HG03457 (cell line): ENCODE measurements at regions not wholly inside any gene's neighbourhood (a gene's known extent, or its start where the extent isn't known, plus 50 kb on each side); places are given as distances from the start of the nearest gene placed in this dataset.

Experiments used
- ATAC-seq: cut with Tn5 transposase; IDR thresholded peaks from one replicate; pipeline ENCODE4 v1.9.1; 2021; ENCODE audit warnings: moderate number of reproducible peaks; ENCODE audit not compliant: unreplicated experiment

GRCh38 chr2:219769090-219769910, 141.9 kb downstream of the SLC4A3 start:
- no peak for ATAC-seq

GRCh38 chr2:219772103-219772635, 144.7 kb downstream of the SLC4A3 start:
- ATAC-seq = no peak

- ATAC-seq = no peak
These were observed 145.3 kb downstream of the SLC4A3 start for GRCh38 chr2:219772697-219773096.

GRCh38 chr2:219775506-219775905, 148.1 kb downstream of the SLC4A3 start:
- no peak for ATAC-seq

GRCh38 chr2:219777388-219777787, 150.0 kb downstream of the SLC4A3 start:
- no peak for ATAC-seq

- ATAC-seq = no peak
These were observed 150.8 kb downstream of the SLC4A3 start for GRCh38 chr2:219778189-219778588.

GRCh38 chr2:219782737-219783348, 155.4 kb downstream of the SLC4A3 start:
- no peak for ATAC-seq

- ATAC-seq = no peak
These were observed 156.0 kb downstream of the SLC4A3 start for GRCh38 chr2:219783359-219783975.

- ATAC-seq = no peak
These were observed 156.7 kb downstream of the SLC4A3 start for GRCh38 chr2:219784178-219784577.

- ATAC-seq = no peak
These were observed 162.0 kb downstream of the SLC4A3 start for GRCh38 chr2:219789476-219789875.

GRCh38 chr2:219792446-219792845, 165.0 kb downstream of the SLC4A3 start:
- no peak for ATAC-seq

- ATAC-seq = no peak
These were observed 171.0 kb downstream of the SLC4A3 start for GRCh38 chr2:219798430-219798829.

- ATAC-seq = no peak
These were observed 175.9 kb downstream of the SLC4A3 start for GRCh38 chr2:219803294-219803693.

GRCh38 chr2:219810895-219811294, 183.5 kb downstream of the SLC4A3 start:
- no peak for ATAC-seq

GRCh38 chr2:219812672-219813071, 185.2 kb downstream of the SLC4A3 start:
- ATAC-seq = no peak

GRCh38 chr2:219820767-219821166, 193.3 kb downstream of the SLC4A3 start:
- ATAC-seq = no peak

GRCh38 chr2:219823574-219823973, 196.1 kb downstream of the SLC4A3 start:
- ATAC-seq = no peak

- ATAC-seq = no peak
These were observed 197.6 kb downstream of the SLC4A3 start for GRCh38 chr2:219824996-219825395.

GRCh38 chr2:219828127-219828526, 200.7 kb downstream of the SLC4A3 start:
- no peak for ATAC-seq

- no peak for ATAC-seq
These were observed 202.4 kb downstream of the SLC4A3 start for GRCh38 chr2:219829667-219830352.

- no peak for ATAC-seq
These were observed 202.9 kb downstream of the SLC4A3 start for GRCh38 chr2:219830353-219830738.
